GM19239 (cell line): ENCODE measurements at regions not wholly inside any gene's neighbourhood (a gene's known extent, or its start where the extent isn't known, plus 50 kb on each side); places are given as distances from the start of the nearest gene placed in this dataset.

Experiments used
- DNase-seq: peaks from one replicate; pipeline ENCODE4 v3.0.0; 2011; ENCODE audit warnings: low spot score; ENCODE audit not compliant: insufficient read length
- FAIRE-seq: peaks from 2 replicates; lab custom pipeline; 2011; peaks lifted over from hg19 to GRCh38; lab: Jason Lieb, UNC

- no peak for DNase-seq
These were observed 210.6 kb upstream of the IGF1R start for GRCh38 chr15:98437752-98438151.

GRCh38 chr15:98438326-98438725, 210.0 kb upstream of the IGF1R start:
- DNase-seq (no peak), FAIRE-seq (no peak)

More at GRCh38 chr15:98437752-98438151, 210.6 kb upstream of the IGF1R start:
- FAIRE-seq: no peak

DNA sequence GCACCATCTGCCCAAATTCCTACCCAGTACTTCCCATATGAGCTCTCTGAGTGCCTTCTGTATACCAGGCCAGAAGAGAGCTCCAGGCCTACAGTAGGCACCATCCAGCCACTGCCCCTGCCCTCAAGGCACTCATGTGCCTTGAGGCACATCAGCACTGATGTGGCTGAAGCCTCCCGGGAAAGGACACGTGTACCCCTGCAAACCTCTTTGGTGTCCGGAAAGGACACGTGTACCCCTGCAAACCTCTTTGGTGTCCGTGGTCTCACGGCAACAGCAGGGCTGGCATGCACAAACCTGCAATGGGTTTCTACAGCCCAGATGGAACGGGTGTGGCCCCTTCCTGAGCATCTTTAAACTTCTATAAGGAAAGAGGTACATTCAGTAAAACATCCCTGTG, 209.4 kb upstream of the IGF1R start:
- DNase-seq: no peak
- no peak for FAIRE-seq

GRCh38 chr15:98439523-98439942, 208.8 kb upstream of the IGF1R start:
- DNase-seq: no peak
- FAIRE-seq: no peak

DNA sequence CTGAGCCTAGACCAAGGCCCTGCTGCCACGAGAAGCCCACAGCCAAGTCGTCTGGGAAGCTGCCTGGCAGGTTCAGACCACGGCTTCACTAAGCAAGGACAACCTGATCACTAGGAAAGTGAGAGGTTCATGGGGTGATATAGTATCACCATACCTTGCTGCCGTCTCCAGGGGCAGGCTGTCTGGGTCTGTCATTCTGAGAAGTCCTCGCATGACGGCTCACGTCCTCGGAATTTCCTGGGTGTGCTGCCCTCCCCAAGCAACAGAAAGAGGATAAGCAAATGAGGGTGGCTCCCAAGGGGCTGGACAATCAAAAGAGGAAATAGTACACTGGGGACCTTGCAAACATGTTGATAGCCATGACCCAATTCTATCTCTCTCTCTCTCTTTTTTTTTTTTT, 207.4 kb upstream of the IGF1R start:
- no peak for FAIRE-seq
- no peak for DNase-seq

DNA sequence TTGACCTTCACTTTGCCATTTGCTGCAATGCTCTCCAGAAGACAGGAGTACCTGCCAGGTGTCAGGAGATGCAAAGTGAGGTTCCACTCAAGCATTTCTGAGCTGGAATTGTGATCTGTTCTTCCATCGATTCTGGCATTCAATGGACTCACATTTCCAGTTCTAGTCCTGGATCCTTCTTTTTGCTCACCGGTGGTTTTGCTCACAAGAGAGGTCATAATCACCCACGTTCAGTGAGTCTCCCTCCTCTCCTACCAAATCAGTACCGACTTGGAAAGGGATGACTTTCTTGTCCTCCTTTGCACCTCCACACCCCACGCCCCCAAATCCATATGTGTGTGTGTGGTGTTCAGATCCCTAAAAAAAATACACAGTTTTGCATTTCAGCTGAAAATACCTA, 206.7 kb upstream of the IGF1R start:
- no peak for FAIRE-seq
- DNase-seq: no peak

- FAIRE-seq (no peak), DNase-seq (no peak)
These were observed 205.9 kb upstream of the IGF1R start for GRCh38 chr15:98442379-98442833.

- FAIRE-seq: no peak
- DNase-seq: no peak
These were observed 205.4 kb upstream of the IGF1R start for GRCh38 chr15:98442901-98443300.

DNA sequence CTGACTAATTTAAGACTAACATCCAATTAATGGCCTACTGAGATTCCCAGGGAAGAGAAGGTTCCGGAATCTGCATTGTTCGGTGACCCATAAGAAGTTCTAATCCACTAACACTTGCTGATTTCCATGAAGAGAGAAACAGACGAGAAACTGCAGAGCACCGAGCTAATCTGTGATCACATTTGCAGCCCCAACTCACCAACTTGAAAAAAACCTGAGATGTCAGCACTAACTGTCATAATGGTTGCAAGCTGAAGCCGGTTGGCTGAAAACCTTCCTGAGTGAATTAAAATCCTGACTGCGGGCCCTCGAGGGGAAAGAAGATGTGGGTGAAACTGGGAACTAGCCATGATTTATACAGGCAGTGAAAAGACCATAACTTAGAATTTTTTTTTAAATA, 204.8 kb upstream of the IGF1R start:
- DNase-seq (no peak), FAIRE-seq (no peak)

- no peak for FAIRE-seq
- DNase-seq: no peak
These were observed 204.2 kb upstream of the IGF1R start for GRCh38 chr15:98444138-98444537.

GRCh38 chr15:98445315-98445714, 203.0 kb upstream of the IGF1R start:
- no peak for DNase-seq
- FAIRE-seq: no peak

- DNase-seq: no peak
- no peak for FAIRE-seq
These were observed 202.3 kb upstream of the IGF1R start for GRCh38 chr15:98446083-98446482.

DNA sequence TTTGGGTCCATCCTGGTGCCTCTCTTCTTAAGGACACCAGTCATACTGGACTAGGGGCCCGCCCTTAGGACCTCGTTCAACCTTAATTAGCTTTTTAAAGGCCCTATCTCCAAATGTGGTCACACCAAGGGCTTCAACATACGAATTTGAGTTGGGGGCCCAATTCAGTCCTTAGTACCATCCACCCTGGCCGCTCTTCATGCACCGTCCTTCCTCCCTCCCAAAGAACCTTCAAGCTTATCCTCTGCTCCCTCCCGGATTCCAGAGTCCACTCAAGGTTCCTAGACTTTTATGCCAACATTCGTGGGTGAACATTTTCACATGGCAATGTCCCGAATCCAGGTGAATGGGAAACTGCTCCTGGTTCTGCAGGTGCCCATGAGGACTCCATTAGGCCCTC, 201.3 kb upstream of the IGF1R start:
- no peak for FAIRE-seq

DNA sequence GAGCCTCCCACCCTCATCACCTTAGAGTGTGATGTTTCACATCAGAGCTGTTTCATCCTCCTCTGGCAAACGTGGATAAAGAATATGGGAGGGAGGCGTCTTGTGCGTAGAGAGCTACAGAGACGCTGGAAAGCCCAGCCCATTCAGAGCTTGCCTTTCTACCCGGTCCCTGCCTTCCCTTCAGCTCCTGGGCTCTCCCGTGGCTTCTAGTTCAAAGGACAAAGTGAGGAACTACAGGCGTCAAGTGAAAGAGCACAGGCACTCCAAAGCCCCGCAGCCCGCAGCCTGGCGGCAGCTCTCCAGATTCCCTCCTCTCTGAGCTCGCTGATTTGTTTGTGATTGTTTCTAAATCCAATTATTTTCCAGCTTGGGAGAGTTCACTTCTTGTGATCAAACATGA, 197.1 kb upstream of the IGF1R start:
- FAIRE-seq (no peak), DNase-seq (no peak)

More for the DNA sequence above, 201.3 kb upstream of the IGF1R start:
- no peak for DNase-seq

DNA sequence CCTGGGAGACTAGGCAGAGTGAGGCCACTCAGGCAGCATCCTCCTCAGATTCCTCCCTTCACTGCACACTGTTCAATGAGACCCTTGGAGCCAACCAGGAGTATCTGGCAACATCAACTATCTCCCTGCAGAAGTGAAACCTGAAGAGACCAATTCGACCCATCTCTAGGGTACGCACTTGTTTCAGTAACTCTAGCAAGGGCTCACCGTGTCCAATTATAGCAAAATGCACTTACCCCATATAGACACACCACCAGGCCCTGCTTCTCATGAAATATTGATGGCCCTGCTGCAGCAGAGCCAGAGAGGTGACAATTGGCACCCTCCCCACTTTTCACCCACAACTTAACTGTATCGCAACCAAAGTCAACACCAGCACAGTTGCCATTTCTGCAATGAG, 196.1 kb upstream of the IGF1R start:
- DNase-seq (no peak), FAIRE-seq (no peak)

DNA sequence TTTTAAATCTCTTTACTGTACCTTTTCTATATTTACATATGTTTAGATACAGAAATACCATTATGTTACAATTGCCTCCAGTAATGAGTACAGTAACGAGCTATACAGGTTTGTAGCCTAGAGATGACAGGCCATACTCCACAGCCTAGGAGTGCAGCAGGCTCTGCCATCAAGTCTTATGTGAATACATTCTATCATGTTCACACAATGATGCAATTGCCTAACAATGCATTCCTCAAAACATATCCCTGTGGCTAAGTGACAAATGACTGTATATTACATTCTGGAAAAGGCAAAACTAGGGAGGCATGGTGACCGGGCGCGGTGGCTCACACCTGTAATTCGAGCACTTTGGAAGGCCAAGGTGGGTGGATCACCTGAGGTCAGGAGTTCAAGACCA, 192.4 kb upstream of the IGF1R start:
- no peak for DNase-seq
- no peak for FAIRE-seq

GRCh38 chr15:98476559-98476958, 171.8 kb upstream of the IGF1R start:
- DNase-seq (no peak), FAIRE-seq (no peak)

DNA sequence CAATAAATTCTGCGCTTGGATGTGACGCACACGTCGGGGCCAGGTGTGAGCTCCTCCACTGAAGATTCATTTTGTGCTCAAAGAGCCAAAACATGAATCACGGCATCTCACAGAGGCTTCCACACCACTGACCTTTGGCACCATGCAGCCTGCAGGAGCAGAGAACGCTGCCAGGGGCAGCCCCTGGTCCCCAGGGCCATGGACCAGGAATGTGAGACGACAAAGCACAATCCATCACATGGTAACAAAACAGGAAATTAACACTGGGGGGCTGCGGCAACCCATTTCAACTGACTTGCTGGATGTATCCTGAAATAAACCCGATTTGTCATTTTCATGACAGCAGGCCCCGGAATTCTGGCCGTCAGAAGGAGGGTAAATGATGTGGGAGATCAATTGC, 167.5 kb upstream of the IGF1R start:
- no peak for DNase-seq
- FAIRE-seq: no peak

GRCh38 chr15:98483575-98484130, 164.7 kb upstream of the IGF1R start:
- FAIRE-seq (no peak), DNase-seq (no peak)

GRCh38 chr15:98484914-98485313, 163.4 kb upstream of the IGF1R start:
- FAIRE-seq (no peak), DNase-seq (no peak)

DNA sequence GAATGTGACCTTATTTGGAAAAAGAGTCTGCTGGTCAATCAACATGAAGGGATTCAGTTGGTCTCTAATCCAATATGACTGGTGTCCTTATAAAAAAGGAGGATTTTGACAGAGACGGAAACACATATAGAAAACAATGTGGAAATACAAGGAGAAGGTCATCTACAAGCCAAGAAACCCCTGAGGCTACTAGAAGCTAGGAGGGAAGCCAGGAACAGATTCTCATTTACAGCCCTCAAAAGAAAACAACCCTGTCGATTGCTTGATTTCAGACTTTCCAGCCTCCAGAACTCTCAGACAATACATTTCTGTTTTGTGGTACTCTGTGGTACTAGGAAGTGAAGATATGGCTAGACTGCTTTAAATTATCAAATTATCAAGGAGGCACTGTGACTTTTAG, 162.9 kb upstream of the IGF1R start:
- DNase-seq (no peak), FAIRE-seq (no peak)

DNA sequence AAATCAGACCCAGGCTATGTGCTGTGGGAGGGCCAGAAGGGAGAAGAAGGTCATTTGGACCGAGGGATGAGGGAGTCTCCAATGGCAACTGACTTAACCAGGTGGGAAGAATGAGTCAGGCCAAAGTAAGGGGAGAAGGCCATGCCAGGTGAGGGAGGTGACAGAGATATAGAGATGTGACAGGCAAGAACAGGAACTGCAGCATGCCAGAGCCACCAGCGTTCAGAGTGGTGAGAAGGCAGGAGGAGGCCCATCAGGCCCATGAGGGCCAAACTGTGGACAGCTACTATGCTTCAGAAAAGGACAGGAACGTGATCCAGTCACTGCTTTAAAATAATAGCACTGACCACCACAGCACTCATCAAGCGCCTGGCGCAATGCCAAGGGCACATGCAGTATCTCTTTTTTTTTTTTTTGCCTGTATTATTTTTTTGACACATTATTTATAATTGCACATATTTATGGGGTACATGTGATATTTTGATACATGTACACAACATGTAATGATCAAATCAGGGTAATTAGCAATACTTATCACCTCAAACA, 154.3 kb upstream of the IGF1R start:
- no peak for FAIRE-seq
- DNase-seq: no peak
